Erythroblast (primary cell): ENCODE measurements at regions not wholly inside any gene's neighbourhood (a gene's known extent, or its start where the extent isn't known, plus 50 kb on each side); places are given as distances from the start of the nearest gene placed in this dataset.

Experiments
- DNase-seq, 2 experiments: peaks; one replicate each; lab custom pipeline; 2025; lab: John Stamatoyannopoulos, UW
- GATA1 ChIP-seq: IDR thresholded peaks from 2 replicates; pipeline ENCODE4 v1.6.1; 2011; ENCODE audit warnings: low read depth, mild to moderate bottlenecking, control low read depth, low read length, moderate library complexity
- POLR2A ChIP-seq: IDR thresholded peaks from 2 replicates; pipeline ENCODE4 v1.6.1; 2011; ENCODE audit warnings: mild to moderate bottlenecking, low read length

DNA sequence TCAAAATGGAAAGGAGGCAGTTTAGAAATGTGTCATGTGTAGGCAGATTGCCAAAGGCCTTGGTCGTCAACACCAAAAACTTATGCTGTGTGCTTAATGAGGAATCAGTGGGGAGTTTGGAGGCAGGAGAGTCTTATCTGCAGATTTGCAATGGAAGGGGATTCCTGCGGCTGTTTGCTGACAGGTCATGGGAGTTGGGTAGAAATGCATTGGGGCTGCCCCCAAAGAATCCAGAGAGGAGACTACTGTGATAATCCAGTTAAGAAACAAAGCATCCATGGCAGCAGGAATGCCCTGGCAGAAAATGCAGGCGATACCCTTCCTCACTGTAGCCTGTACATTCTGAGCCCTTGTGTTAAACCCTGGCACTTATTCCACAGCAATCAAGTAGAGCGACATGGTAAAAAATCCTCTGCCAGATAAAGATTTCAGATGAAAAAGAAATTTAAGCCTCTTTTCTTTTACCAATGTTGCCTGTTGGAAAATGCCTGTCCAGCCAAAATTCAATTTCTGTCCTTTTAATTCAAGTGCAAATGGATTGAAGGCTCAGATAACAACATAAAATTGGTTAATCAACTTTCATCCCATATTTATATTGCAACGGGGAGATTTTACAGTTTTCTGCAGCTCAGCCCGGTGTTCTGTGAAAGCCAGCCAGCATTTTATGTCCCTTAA lies 491.0 kb upstream of the CDH5 start:
- TF ChIP-seq POLR2A (no peak), GATA1 (no peak)
- no peak for DNase-seq

DNA sequence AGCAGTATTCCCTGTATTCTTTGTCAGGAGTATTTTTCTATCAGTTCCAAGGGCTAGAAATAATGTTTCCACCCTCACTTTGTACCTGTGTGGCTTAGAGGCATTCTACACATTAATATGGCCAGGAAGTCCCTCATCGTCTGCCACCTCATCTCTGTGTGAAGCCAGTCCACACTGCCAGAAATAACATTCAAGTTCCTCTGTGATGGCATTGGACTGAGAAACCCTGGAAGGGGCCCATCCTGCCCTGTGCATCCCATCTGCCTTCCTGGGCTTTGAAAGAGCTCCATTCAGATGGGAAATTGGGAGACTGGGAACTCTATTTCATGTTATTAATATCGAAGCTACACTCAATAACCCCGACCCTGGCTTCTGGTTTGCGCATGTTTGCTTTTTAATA lies 497.2 kb upstream of the CDH5 start:
- TF ChIP-seq GATA1 (no peak), POLR2A (no peak)
- no peak for DNase-seq

DNA sequence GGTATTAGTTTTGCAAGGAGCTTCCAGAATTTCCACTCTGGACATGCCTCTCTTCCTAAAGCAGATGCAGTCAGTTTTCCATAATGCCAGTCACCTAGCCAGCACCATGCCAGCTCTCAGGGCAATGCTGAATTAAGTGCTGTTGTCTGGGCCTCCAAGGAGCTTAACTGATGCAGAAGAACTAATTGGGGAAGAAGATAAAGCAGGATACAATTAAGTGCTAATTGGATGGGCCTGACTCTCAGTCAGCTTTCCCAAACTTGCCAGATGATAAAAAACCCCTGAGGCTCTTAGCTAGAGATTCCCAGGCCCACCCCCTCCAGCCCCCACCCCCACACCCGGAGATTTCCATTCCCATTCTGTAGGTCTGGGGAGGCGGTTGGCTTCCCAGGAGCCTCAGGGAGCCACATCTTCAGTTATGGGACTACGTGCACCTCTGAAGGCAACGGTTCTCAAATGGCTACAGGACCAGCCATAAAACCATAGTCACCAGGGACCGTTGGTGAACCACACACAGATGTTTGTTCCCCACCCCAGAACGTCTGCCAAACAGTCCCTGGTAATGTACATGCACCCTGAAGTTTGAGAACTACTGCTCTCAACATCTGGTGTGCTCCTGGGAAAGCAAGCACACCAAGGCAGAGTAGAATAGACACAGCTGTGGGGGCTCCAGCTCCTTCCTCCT lies 499.1 kb upstream of the CDH5 start:
- TF ChIP-seq POLR2A: no peak
- TF ChIP-seq GATA1: no peak
- no peak for DNase-seq

DNA sequence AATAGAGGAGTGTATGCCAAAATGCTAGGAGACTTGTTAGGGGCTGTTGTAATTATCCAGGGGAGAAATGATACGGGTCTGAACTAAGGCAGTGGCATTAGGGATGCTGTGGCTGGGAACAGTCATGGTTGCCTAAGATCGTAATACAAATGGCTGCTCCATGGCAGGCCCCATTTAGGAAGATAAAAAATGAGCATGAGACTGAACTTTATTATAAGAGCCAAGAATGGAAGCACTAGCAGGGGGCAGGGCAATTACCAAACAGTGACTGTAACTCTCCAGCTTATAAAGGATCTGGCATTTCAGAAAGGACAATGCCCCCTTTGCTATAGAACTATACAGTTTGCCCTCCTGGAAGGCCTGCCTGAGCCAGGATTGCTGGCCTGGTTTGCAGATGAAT lies 503.3 kb upstream of the CDH5 start:
- no peak for DNase-seq
- TF ChIP-seq POLR2A (no peak), GATA1 (no peak)

DNA sequence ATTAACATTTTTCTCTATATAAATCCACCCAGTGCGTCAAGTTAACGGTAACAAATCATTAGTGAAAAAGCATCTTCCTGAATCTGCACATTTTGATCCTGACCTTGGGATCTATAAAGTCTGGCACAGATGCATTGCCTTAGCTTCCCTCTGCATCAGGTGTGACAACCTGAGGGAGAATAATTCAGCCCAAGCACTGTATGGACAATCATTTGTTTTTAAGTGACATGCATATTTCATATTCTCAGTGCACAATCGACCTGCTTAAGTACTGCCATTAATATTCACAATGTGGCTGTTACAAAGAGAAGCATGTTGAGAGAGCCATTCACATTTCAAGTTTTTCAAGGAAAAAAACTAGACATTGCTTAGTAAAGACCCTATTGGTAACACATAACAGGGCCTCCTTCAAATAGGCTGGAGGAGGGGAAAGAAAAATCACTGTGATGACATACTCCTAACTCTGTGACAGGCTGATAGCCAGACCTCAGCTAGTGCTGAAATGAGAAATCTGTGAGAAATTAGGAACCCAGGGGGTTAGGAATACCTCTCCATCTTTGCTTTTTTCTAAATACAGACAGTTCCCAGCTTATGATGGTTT lies 505.3 kb upstream of the CDH5 start:
- no peak for DNase-seq
- no peak for TF ChIP-seq POLR2A
- no peak for TF ChIP-seq GATA1

DNA sequence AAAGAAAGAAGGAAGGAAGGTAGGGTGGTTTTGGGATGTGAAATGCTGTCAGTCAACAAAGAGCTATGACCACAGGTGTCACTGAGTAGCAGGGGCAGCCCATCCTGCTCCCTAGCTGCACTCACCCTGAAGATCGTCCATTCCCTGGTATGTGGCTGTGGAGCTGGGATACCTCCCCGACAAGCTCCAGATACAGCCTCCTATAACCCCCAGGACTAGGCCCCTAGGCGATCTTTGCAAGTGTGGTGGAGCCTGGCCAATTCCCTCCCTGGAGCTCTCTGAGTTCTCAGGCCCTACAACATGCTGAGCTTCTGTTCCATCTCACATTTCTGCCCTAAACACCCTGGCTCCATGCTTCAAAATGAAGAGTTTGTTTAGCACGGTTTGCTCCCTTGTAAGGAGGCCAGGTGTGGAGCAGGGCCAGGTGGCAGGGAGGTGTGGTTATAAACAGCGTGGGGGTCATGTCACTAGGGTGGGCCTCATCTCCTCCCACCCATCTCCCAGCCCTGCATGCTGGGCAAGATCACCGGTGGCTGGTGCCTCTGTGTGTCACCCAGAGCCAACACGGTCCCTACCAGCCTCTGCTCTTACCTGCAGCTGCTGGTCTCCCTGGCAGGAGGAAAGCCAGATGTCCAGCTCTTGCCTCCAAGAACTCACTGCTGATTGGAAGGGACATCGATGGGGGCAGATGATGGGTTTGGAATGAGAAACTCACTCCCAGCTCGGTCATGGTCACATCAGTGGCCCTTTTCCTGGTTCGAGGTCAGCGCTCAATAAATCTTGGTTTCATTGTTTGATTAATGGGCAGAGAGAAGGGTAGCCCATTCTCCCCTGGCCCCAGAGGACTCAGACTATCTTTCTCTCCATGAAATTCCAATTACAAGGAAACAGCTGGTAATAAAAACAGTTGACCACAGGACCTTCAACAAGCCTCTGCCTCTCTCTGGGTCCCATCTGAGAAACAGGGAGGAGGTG lies 511.0 kb upstream of the CDH5 start:
- TF ChIP-seq POLR2A: no peak
- TF ChIP-seq GATA1: no peak
- no peak for DNase-seq

DNA sequence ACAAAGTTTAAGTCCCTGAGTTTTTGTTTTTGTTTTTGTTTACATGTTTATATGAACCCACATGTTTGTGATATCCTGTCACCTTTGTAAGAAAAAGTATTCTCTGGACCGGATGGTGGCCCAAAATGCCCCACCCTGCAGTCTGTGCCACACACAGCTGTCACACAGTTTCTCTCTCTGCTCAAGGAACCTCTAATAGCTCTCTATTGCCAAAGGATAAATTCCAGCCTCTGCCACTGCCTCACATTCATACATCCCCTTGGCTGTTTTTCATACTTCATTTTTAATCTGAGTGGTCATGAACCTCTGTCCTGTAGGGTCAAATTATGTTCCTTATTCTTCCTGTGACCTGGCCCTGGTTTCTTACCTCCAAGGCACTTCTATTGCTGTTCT lies 520.3 kb upstream of the CDH5 start:
- no peak for TF ChIP-seq GATA1
- no peak for TF ChIP-seq POLR2A
- DNase-seq: no peak

DNA sequence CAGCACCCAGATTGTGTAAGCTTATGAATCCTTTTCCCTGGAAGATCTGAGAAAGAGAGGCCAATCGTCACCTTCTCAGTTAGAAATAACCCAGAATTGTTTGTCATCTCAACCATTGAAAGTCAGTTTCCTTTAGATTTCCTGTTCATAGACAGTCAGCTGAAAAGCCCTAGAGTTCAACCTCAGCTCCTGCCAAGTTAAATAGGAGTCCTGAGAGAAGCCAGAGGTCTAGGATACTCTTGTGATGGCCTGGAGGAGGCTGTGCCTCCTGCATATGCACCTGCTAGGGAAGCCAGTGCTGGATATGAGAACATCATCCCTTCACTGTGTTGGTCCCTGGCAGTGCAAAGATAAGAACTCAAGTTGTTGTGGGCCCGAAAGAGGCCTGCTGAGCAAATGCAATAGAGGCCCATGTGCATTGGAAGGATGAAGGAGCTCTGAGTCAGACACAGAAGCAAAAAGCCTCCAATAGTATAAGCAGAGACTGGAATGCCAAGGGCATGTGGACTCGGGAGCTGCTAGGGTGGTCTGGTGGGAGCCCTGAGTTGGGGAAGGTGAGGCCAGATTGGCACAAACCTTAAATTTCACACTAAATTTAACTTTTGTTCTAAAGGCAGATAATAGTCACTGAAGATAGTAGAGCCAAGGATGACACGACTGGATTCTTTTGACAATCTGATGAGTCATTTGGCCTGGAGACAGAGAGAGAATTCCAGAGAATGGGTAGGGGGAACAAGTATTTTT lies 520.9 kb upstream of the CDH5 start:
- TF ChIP-seq GATA1 (no peak), POLR2A (no peak)

DNA sequence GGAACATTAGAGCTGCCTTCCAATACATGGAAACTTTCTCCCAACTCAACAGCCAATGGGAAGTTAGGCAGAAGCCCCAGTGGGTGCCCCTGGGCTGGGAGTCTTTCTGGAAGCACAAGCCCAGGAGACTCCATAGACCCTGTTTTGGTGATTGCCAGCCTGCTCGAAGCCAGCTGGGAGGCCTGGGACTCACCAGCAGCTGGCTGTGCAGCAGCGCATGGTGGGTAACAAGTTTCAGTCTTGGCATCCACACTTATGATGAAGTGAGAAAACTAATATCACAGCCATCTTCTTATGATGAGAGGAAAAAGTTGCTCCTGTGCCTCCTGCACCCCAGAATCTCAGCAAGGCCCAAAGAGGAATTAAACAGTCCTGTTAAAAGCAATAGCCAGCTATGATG lies 522.5 kb upstream of the CDH5 start:
- DNase-seq: no peak
- TF ChIP-seq GATA1 (no peak), POLR2A (no peak)

More for the DNA sequence above, 520.9 kb upstream of the CDH5 start:
- DNase-seq: no peak

DNA sequence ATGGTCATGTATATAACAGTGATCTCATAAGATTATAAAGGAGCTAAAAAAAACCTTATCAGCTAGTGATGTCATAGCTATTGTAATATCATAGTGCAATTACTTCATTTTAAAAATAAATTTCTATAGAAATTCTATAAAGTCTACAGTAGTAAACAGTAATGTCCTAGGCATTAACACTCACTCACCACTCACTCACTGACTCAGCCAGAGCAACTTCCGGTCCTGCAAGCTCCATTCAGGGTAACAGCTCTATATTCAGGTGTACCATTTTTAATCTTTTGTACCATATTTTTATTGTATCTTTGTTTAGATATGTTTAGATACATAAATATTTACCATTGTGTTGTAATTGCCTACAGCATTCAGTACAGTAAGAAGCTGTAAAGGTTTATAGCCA lies 524.4 kb upstream of the CDH5 start:
- DNase-seq: no peak
- no peak for TF ChIP-seq POLR2A
- no peak for TF ChIP-seq GATA1

DNA sequence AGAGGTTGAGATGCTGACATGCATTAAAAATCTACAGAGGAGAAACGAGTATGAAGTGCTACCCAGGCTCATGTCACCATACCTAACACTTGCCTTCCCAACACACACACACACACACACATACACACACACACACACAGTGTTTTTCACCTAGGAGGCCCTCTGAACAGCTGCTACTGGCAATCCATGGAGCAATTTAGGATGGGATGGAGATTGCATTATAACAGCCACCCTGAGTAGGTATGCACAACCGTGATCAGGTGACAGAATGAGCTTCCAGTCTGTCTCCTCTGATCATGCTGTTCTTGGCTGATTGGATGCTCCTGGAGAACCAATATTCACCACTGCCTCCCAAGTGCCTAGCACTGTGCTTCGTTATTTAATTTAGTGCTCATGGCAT lies 528.5 kb upstream of the CDH5 start:
- no peak for DNase-seq
- TF ChIP-seq GATA1: no peak
- no peak for TF ChIP-seq POLR2A

DNA sequence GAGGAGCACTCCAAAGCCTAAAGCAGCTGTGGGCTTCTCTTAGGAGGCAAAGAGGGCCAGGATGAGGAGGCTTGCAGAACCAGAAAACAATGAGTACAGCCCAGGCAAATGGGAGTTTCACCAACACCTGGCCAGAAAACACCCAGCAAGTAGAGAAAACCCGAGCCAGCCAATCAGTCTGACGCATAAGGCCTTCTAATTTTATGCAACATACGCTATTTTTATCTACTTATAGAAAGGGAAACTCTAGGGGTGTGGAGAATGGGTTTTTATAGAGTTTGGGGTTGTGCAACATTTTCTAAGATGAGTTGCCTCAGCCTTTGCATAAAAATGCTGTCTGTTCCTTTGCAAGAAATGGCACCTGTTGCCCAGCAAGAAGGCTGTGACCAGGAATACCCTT lies 529.0 kb upstream of the CDH5 start:
- TF ChIP-seq GATA1: no peak
- no peak for TF ChIP-seq POLR2A
- DNase-seq: no peak

DNA sequence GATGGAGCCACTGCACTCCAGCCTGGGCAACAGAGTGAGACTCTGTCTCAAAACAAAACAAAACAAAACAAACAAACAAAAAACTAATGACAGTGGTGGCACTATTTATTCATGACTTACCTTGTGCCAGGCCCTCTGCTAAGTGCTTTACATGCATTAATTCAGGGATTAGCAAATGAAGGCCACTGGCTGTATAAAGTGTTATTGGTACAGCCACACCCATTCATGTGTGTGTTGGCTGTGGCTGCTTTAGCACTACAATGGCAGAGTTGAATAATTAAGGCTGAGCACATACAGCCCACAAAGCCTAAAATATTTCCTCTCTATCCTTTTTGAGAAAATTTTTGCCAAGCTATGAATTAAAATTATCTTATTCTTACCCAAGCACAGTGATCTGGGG lies 531.8 kb upstream of the CDH5 start:
- TF ChIP-seq POLR2A (no peak), GATA1 (no peak)
- no peak for DNase-seq
